ENCODE measurements at regions not wholly inside any gene's neighbourhood (a gene's known extent, or its start where the extent isn't known, plus 50 kb on each side); places are given as distances from the start of the nearest gene placed in this dataset.

GRCh38 chr13:107941345-107942029 is 273.8 kb downstream of the LIG4 start:
- TF ChIP-seq CTCF (IDR thresholded peaks at IDR 0.05; ENCODE audit: insufficient read depth, low read depth, low read length) (no peak), EZH2 (IDR thresholded peaks at IDR 0.05; ENCODE audit: insufficient read depth, low read length) (no peak)

Data from astrocyte (in vitro differentiated cells and primary cell).